ENCODE measurements at regions not wholly inside any gene's neighbourhood (a gene's known extent, or its start where the extent isn't known, plus 50 kb on each side); places are given as distances from the start of the nearest gene placed in this dataset.
"Not testable (repeated sequence)": the region's sequence is repeated elsewhere in the genome, so short reads cannot be mapped to it uniquely, and the experiment has no call there.

DNA sequence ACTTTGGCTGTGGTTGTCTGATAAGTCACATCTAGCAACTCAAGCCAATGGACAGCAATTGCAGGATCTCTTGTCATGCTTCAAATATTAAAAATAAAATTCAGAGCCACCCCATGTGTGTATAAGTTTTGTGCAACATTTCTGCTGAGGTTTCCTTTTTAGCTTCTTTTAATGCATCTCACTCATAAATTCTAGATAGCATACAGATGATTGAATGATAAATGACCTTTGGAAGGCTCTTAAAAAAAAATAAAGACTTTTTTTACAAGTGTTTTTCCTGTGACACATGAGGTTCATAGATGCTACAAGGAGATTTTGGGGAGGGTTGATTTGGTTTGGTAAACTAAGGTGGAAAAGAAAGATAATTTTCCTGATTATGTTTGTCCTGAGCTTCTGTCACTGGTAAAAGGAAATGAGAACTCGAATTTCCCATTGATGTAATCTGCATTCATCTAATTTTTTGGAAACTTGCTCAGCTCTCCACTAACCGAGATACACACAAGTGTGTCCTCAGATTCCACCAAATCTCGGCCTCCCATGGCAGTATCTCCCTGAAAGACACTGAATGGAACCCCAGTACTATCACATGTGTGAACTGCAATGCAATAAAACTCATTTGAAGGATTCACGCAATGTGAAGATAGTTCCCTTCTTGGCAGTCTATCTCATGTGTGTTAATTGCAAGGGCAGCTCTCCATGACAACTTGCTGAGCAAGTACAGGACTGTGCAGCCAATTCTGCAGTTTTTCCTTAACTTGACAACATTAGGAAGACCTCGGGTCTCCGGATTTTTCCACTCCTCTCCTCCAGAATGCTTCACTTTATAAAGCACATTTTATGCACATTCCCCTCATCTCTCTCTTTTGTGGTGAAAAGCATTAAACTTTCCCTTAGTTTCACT is 185.4 kb upstream of the PFKP start:
- Histone ChIP-seq H3K79me2 (ENCODE audit: insufficient read depth, low read length) (no peaks in the 10 kb centered on the region), H4K20me1 (ENCODE audit: insufficient read depth, low read length) (no peaks in the 10 kb centered on the region), H3K27me3 (ENCODE audit: insufficient read depth, low read length) (no peaks in the 10 kb centered on the region), H3K9me3 (ENCODE audit: low read depth, low read length) (no peaks in the 10 kb centered on the region), H3K4me1 (ENCODE audit: insufficient read depth, low read length) (no peaks in the 10 kb centered on the region), H2AFZ (ENCODE audit: low read length) (no peak overlapping the region), H3K36me3 (ENCODE audit: insufficient read depth, low read length) (no peaks in the 10 kb centered on the region), H3K4me2 (ENCODE audit: insufficient read depth, low read length) (no peak overlapping the region), H3K27ac (ENCODE audit: low read depth, low read length) (no peak overlapping the region), H3K4me3 (ENCODE audit: insufficient read depth, low read length) (no peak overlapping the region)
- no peak for DNase-seq (ENCODE audit: insufficient read length, low spot score, missing footprints)
- TF ChIP-seq, protein P1, sequence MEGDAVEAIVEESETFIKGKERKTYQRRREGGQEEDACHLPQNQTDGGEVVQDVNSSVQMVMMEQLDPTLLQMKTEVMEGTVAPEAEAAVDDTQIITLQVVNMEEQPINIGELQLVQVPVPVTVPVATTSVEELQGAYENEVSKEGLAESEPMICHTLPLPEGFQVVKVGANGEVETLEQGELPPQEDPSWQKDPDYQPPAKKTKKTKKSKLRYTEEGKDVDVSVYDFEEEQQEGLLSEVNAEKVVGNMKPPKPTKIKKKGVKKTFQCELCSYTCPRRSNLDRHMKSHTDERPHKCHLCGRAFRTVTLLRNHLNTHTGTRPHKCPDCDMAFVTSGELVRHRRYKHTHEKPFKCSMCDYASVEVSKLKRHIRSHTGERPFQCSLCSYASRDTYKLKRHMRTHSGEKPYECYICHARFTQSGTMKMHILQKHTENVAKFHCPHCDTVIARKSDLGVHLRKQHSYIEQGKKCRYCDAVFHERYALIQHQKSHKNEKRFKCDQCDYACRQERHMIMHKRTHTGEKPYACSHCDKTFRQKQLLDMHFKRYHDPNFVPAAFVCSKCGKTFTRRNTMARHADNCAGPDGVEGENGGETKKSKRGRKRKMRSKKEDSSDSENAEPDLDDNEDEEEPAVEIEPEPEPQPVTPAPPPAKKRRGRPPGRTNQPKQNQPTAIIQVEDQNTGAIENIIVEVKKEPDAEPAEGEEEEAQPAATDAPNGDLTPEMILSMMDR (IDR thresholded peaks at IDR 0.05; ENCODE audit: extremely low read depth, low read depth, low read length): no peak

DNA sequence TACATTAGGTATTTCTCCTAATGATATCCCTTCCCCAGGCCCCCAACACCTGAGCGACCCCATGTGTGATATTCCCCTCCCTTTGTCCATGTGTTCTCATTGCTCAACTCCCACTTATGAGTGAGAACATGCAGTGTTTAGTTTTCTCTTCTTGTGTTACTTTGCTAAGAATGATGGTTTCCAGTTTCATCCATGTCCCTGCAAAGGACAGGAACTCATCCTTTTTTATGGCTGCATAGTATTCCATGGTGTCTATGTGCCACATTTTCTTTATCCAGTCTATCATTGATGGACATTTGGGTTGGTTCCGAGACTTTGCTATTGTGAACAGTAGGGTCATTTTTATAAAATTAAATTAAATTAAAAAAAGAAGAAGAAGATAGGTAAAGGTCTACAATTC is 187.3 kb upstream of the PFKP start:
- not testable (repeated sequence) for H2AFZ ChIP-seq (ENCODE audit: low read length); H3K79me2 ChIP-seq (ENCODE audit: insufficient read depth, low read length); H3K4me3 ChIP-seq (ENCODE audit: insufficient read depth, low read length); H3K9me3 ChIP-seq (ENCODE audit: low read depth, low read length); H4K20me1 ChIP-seq (ENCODE audit: insufficient read depth, low read length); DNase-seq (ENCODE audit: insufficient read length, low spot score, missing footprints); H3K27me3 ChIP-seq (ENCODE audit: insufficient read depth, low read length); H3K27ac ChIP-seq (ENCODE audit: low read depth, low read length); H3K4me1 ChIP-seq (ENCODE audit: insufficient read depth, low read length); H3K36me3 ChIP-seq (ENCODE audit: insufficient read depth, low read length); H3K4me2 ChIP-seq (ENCODE audit: insufficient read depth, low read length)

- Histone ChIP-seq H3K36me3 (ENCODE audit: insufficient read depth, low read length) (no peaks in the 10 kb centered on the region), H2AFZ (ENCODE audit: low read length) (no peak overlapping the region), H3K79me2 (ENCODE audit: insufficient read depth, low read length) (no peaks in the 10 kb centered on the region), H3K27ac (ENCODE audit: low read depth, low read length) (no peak overlapping the region), H3K4me2 (ENCODE audit: insufficient read depth, low read length) (no peak overlapping the region), H3K9me3 (ENCODE audit: low read depth, low read length) (no peaks in the 10 kb centered on the region), H3K4me3 (ENCODE audit: insufficient read depth, low read length) (no peak overlapping the region), H3K4me1 (ENCODE audit: insufficient read depth, low read length) (no peaks in the 10 kb centered on the region), H3K27me3 (ENCODE audit: insufficient read depth, low read length) (no peaks in the 10 kb centered on the region), H4K20me1 (ENCODE audit: insufficient read depth, low read length) (no peaks in the 10 kb centered on the region)
- no peak for DNase-seq (ENCODE audit: insufficient read length, low spot score, missing footprints)
- TF ChIP-seq, protein P1 (IDR thresholded peaks at IDR 0.05; ENCODE audit: extremely low read depth, low read depth, low read length): no peak
These were observed 188.5 kb upstream of the PFKP start for GRCh38 chr10:2878818-2879217.

GRCh38 chr10:2876032-2876431 is 191.3 kb upstream of the PFKP start:
- no peak for DNase-seq (ENCODE audit: insufficient read length, low spot score, missing footprints)
- H3K4me1 ChIP-seq (ENCODE audit: insufficient read depth, low read length): no peaks in the 10 kb centered on the region
- H3K4me3 ChIP-seq (ENCODE audit: insufficient read depth, low read length): no peak overlapping the region
- H3K4me2 ChIP-seq (ENCODE audit: insufficient read depth, low read length): no peak overlapping the region
- H3K9me3 ChIP-seq (ENCODE audit: low read depth, low read length): no peaks in the 10 kb centered on the region
- H3K27ac ChIP-seq (ENCODE audit: low read depth, low read length): no peak overlapping the region
- no peaks in the 10 kb centered on the region for H3K36me3 ChIP-seq (ENCODE audit: insufficient read depth, low read length)
- TF ChIP-seq, protein P1 (IDR thresholded peaks at IDR 0.05; ENCODE audit: extremely low read depth, low read depth, low read length): no peak
- H3K79me2 ChIP-seq (ENCODE audit: insufficient read depth, low read length): no peaks in the 10 kb centered on the region
- no peaks in the 10 kb centered on the region for H4K20me1 ChIP-seq (ENCODE audit: insufficient read depth, low read length)
- H3K27me3 ChIP-seq (ENCODE audit: insufficient read depth, low read length): no peaks in the 10 kb centered on the region
- H2AFZ ChIP-seq (ENCODE audit: low read length): no peak overlapping the region

All from osteoblast (primary cell).